H9 (cell line): ENCODE measurements at regions not wholly inside any gene's neighbourhood (a gene's known extent, or its start where the extent isn't known, plus 50 kb on each side); places are given as distances from the start of the nearest gene placed in this dataset.

Experiments used
- DNase-seq: peaks from one replicate; pipeline ENCODE4 v3.0.0-alpha.2; 2017
- H2AFZ ChIP-seq: one replicate; pipeline ENCODE4 v1.6.1; 2013; ENCODE audit warnings: mild to moderate bottlenecking, low read length, control low read depth, moderate library complexity
- H2AK5ac ChIP-seq: 2 replicates; pipeline ENCODE4 v1.6.1; 2013; ENCODE audit warnings: low read length, control low read depth, mixed read lengths; ENCODE audit not compliant: insufficient read length
- H2BK120ac ChIP-seq: one replicate; pipeline ENCODE4 v1.6.1; 2013; ENCODE audit warnings: low read depth, mild to moderate bottlenecking, low read length, control low read depth, inconsistent platforms; ENCODE audit not compliant: poor library complexity, severe bottlenecking
- H2BK12ac ChIP-seq: 2 replicates; pipeline ENCODE4 v1.6.1; 2013; ENCODE audit warnings: low read length, control low read depth, mixed read lengths, low read depth; ENCODE audit not compliant: insufficient read length
- H2BK15ac ChIP-seq: 2 replicates; pipeline ENCODE4 v1.6.1; 2013; ENCODE audit warnings: low read depth, low read length, control low read depth
- H2BK20ac ChIP-seq: one replicate; pipeline ENCODE4 v1.6.1; 2013; ENCODE audit warnings: low read depth, mild to moderate bottlenecking, low read length, control low read depth, inconsistent platforms; ENCODE audit not compliant: poor library complexity, severe bottlenecking
- H2BK5ac ChIP-seq: 2 replicates; pipeline ENCODE4 v1.6.1; 2013; ENCODE audit warnings: low read length, control low read depth, mixed read lengths; ENCODE audit not compliant: insufficient read length
- H3K14ac ChIP-seq: 2 replicates; pipeline ENCODE4 v1.6.1; 2013; ENCODE audit warnings: low read length, control low read depth; ENCODE audit not compliant: insufficient read depth
- H3K18ac ChIP-seq: 2 replicates; pipeline ENCODE4 v1.6.1; 2013; ENCODE audit warnings: low read depth, mild to moderate bottlenecking, mixed read lengths, low read length, control low read depth; ENCODE audit not compliant: insufficient read length
- H3K23ac ChIP-seq: 2 replicates; pipeline ENCODE4 v1.6.1; 2013; ENCODE audit warnings: low read length, control low read depth, mixed read lengths, low read depth; ENCODE audit not compliant: insufficient read length
- H3K23me2 ChIP-seq: 2 replicates; pipeline ENCODE4 v1.6.1; 2013; ENCODE audit warnings: low read depth, mild to moderate bottlenecking, mixed read lengths, low read length, control low read depth; ENCODE audit not compliant: insufficient read length, poor library complexity, severe bottlenecking
- H3K27ac ChIP-seq: 2 replicates; pipeline ENCODE4 v1.5.1; 2013; ENCODE audit warnings: low read length, control low read depth, mixed read lengths, low read depth; ENCODE audit not compliant: insufficient read length
- H3K27me3 ChIP-seq: 2 replicates; pipeline ENCODE4 v1.6.1; 2013; ENCODE audit warnings: low read length, control low read depth, inconsistent platforms; ENCODE audit not compliant: insufficient read depth
- H3K4ac ChIP-seq: 2 replicates; pipeline ENCODE4 v1.6.1; 2013; ENCODE audit warnings: low read depth, mild to moderate bottlenecking, control low read depth, inconsistent platforms, low read length, moderate library complexity
- H3K4me1 ChIP-seq: 2 replicates; pipeline ENCODE4 v1.6.1; 2013; ENCODE audit warnings: low read length, control low read depth, inconsistent platforms; ENCODE audit not compliant: insufficient read depth
- H3K4me2 ChIP-seq: 2 replicates; pipeline ENCODE4 v1.6.1; 2013; ENCODE audit warnings: low read length, control low read depth, mixed read lengths; ENCODE audit not compliant: insufficient read length, insufficient read depth
- H3K56ac ChIP-seq: 2 replicates; pipeline ENCODE4 v1.6.1; 2013; ENCODE audit warnings: low read depth, mild to moderate bottlenecking, mixed read lengths, low read length, control low read depth; ENCODE audit not compliant: insufficient read length
- H3K79me1 ChIP-seq: 2 replicates; pipeline ENCODE4 v1.6.1; 2013; ENCODE audit warnings: low read depth, mild to moderate bottlenecking, moderate library complexity, low read length, control low read depth, inconsistent platforms; ENCODE audit not compliant: insufficient read depth, poor library complexity, severe bottlenecking
- H3K79me2 ChIP-seq: 2 replicates; pipeline ENCODE4 v1.6.1; 2013; ENCODE audit warnings: low read length, control low read depth, inconsistent platforms; ENCODE audit not compliant: insufficient read depth
- H3K9ac ChIP-seq: 2 replicates; pipeline ENCODE4 v1.6.1; 2013; ENCODE audit warnings: low read length, control low read depth, mixed read lengths; ENCODE audit not compliant: insufficient read length; ENCODE audit errors: extremely low read depth
- H3K9me3 ChIP-seq: one replicate; pipeline ENCODE4 v1.6.1; 2013; ENCODE audit warnings: low read depth, low read length, inconsistent platforms; ENCODE audit not compliant: control insufficient read depth
- H3T11ph ChIP-seq: one replicate; pipeline ENCODE4 v1.6.1; 2013; ENCODE audit warnings: mild to moderate bottlenecking, low read length, control low read depth, inconsistent platforms
- H4K20me1 ChIP-seq: one replicate; pipeline ENCODE4 v1.6.1; 2013; ENCODE audit not compliant: control insufficient read depth, insufficient read length, insufficient read depth
- H4K5ac ChIP-seq: 2 replicates; pipeline ENCODE4 v1.6.1; 2013; ENCODE audit warnings: low read depth, mild to moderate bottlenecking, mixed read lengths, low read length, control low read depth; ENCODE audit not compliant: insufficient read length
- H4K8ac ChIP-seq: replicated peaks from 2 replicates; pipeline ENCODE4 v1.6.1; 2013; ENCODE audit warnings: low read length, control low read depth, mixed read lengths, low read depth; ENCODE audit not compliant: insufficient read length
- H4K91ac ChIP-seq: 2 replicates; pipeline ENCODE4 v1.6.1; 2013; ENCODE audit warnings: low read depth, mild to moderate bottlenecking, moderate library complexity, mixed read lengths, low read length, control low read depth; ENCODE audit not compliant: insufficient read length
- H3K27ac Mint-ChIP-seq, 3 experiments: 2 replicates in 2 of 3; 3 replicates in 1 of 3; pipeline ENCODE4 v1.8.0; 2020 to 2021; ENCODE audit warnings: mixed read lengths in 3 of 3, mild to moderate bottlenecking in 1 of 3, moderate library complexity in 1 of 3
- H3K27me3 Mint-ChIP-seq: 2 replicates; pipeline ENCODE4 v1.8.0; 2021; ENCODE audit warnings: low read depth, mild to moderate bottlenecking, moderate library complexity, mixed read lengths
- H3K36me3 Mint-ChIP-seq, 3 experiments: 2 replicates in 2 of 3; 3 replicates in 1 of 3; pipeline ENCODE4 v1.8.0; 2020 to 2021; ENCODE audit warnings: low read depth in 3 of 3, mixed read lengths in 3 of 3; ENCODE audit not compliant: insufficient read depth in 1 of 3
- H3K4me1 Mint-ChIP-seq, 2 experiments: 2 replicates each; pipeline ENCODE4 v1.8.0; 2020; ENCODE audit warnings: mixed read lengths in 2 of 2
- H3K4me3 Mint-ChIP-seq, 2 experiments: 2 replicates in 1 of 2; 3 replicates in 1 of 2; pipeline ENCODE4 v1.8.0; 2020 to 2021; ENCODE audit warnings: mild to moderate bottlenecking in 2 of 2, mixed read lengths in 2 of 2, moderate library complexity in 1 of 2
- H3K9me3 Mint-ChIP-seq, 2 experiments: 2 replicates in 1 of 2; 3 replicates in 1 of 2; pipeline ENCODE4 v1.8.0; 2020; ENCODE audit warnings: mild to moderate bottlenecking in 2 of 2, mixed read lengths in 2 of 2, moderate library complexity in 1 of 2
- WGBS: extraction: QIAGEN DNeasy Blood & Tissue Kit; methylation state at CpG from one replicate; pipeline ENCODE4 v1.1.7; 2013; ENCODE audit warnings: missing lambda C conversion rate, low lambda C conversion rate, mixed read lengths; ENCODE audit not compliant: insufficient read length; ENCODE audit errors: extremely low coverage; 5-methylcytosine and 5-hydroxymethylcytosine counted together
- TF ChIP-seq, protein P1 (sequence below): fragments of 200-600 bp; sonication (generic); conservative IDR thresholded peaks from 3 replicates; pipeline ENCODE4 v1.8.0; 2021; ENCODE audit warnings: antibody characterized with exemption, mild to moderate bottlenecking

DNA sequence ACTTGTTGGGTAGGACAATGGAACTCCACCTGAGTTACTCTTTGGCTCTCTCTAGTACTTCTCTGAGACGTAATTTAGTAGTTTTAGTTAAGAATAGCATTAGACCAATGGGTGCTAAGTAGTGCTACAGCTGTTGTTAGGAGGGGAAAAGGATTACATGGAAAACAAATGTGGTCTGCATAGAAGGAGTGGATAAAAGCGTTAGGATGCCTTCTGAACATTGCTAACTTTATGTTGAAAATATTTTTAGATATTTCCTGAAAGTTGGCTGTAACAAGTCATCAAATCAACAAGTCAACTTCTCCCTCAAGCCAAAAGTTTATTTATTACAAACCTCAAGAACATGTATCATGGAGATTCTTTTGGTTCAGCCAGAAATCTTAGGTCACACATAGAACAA is 409.5 kb upstream of the MEF2C start:
- H3K9me3 ChIP-seq: no peaks in the 10 kb centered on the region
- no CpG with 5 or more reads among the region's 2 CpGs for WGBS
- TF ChIP-seq, protein P1, sequence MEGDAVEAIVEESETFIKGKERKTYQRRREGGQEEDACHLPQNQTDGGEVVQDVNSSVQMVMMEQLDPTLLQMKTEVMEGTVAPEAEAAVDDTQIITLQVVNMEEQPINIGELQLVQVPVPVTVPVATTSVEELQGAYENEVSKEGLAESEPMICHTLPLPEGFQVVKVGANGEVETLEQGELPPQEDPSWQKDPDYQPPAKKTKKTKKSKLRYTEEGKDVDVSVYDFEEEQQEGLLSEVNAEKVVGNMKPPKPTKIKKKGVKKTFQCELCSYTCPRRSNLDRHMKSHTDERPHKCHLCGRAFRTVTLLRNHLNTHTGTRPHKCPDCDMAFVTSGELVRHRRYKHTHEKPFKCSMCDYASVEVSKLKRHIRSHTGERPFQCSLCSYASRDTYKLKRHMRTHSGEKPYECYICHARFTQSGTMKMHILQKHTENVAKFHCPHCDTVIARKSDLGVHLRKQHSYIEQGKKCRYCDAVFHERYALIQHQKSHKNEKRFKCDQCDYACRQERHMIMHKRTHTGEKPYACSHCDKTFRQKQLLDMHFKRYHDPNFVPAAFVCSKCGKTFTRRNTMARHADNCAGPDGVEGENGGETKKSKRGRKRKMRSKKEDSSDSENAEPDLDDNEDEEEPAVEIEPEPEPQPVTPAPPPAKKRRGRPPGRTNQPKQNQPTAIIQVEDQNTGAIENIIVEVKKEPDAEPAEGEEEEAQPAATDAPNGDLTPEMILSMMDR: no peak
- H4K5ac ChIP-seq: no peak overlapping the region
- no peaks in the 10 kb centered on the region for H3K27me3 ChIP-seq
- H3K4me1 ChIP-seq: no peaks in the 10 kb centered on the region; the same call in 1 of the 2 replicates
- no peak overlapping the region for H3K27ac ChIP-seq
- H3K56ac ChIP-seq: no peak overlapping the region
- no peak overlapping the region for H3K18ac ChIP-seq
- no peak overlapping the region for H2BK120ac ChIP-seq
- Mint-ChIP-seq H3K4me3 (no peak overlapping the region), H3K27ac (no peak overlapping the region), H3K4me1 (peaks cover 0 to 3% of the 10 kb centered on the region in 2 experiments; a peak in 2 of 4 replicates), H3K27me3 (no peaks in the 10 kb centered on the region), H3K36me3 (no peaks in the 10 kb centered on the region), H3K9me3 (no peaks in the 10 kb centered on the region)
- no peak overlapping the region for H3K23ac ChIP-seq
- no peak overlapping the region for H4K8ac ChIP-seq
- no peak overlapping the region for H2BK12ac ChIP-seq
- H3K79me2 ChIP-seq: no peaks in the 10 kb centered on the region
- no peak overlapping the region for H2BK20ac ChIP-seq
- H2BK15ac ChIP-seq: no peak overlapping the region
- no peak overlapping the region for H2BK5ac ChIP-seq
- no peak overlapping the region for H3K4ac ChIP-seq
- no peak overlapping the region for H3K4me2 ChIP-seq
- H3K14ac ChIP-seq: no peak overlapping the region
- no peak overlapping the region for H2AK5ac ChIP-seq
- no peaks in the 10 kb centered on the region for H3K79me1 ChIP-seq
- H4K91ac ChIP-seq: no peak overlapping the region
- no peak overlapping the region for H3K9ac ChIP-seq
- no peaks in the 10 kb centered on the region for H3K23me2 ChIP-seq
- H2AFZ ChIP-seq: no peak overlapping the region
- DNase-seq: no peak
- no peak overlapping the region for H3T11ph ChIP-seq
- no peaks in the 10 kb centered on the region for H4K20me1 ChIP-seq
